OCI-LY3 (cell line): ENCODE measurements at regions not wholly inside any gene's neighbourhood (a gene's known extent, or its start where the extent isn't known, plus 50 kb on each side); places are given as distances from the start of the nearest gene placed in this dataset.

ENCODE experiments used
- CTCF ChIP-seq: fragments of 200-600, 300-600 bp; sonication (generic); IDR thresholded peaks from 2 replicates; pipeline ENCODE4 v1.5.1; 2014; ENCODE audit warnings: antibody characterized with exemption, low read length, low read depth
- EZH2phosphoT487 ChIP-seq: fragments of 200-600 bp; shearing (Covaris generic); IDR thresholded peaks from 2 replicates; pipeline ENCODE4 v1.6.1; 2018; ENCODE audit warnings: antibody characterized with exemption, mixed run types, low read depth

GRCh38 chr13:109418111-109418510 is 368.3 kb downstream of the IRS2 start:
- TF ChIP-seq CTCF (no peak), EZH2phosphoT487 (no peak)
